Loucy (cell line): ENCODE measurements at regions not wholly inside any gene's neighbourhood (a gene's known extent, or its start where the extent isn't known, plus 50 kb on each side); places are given as distances from the start of the nearest gene placed in this dataset.

ENCODE experiments used
- H2AFZ ChIP-seq: fragments of 200-600 bp; sonication (generic); 2 replicates; pipeline ENCODE4 v1.6.0; 2016; ENCODE audit warnings: antibody characterized with exemption, mild to moderate bottlenecking, low read length, moderate library complexity
- H3F3A ChIP-seq: fragments of 200-600 bp; 2 replicates; pipeline ENCODE4 v1.6.0; 2016; ENCODE audit warnings: antibody characterized with exemption, low read depth, mild to moderate bottlenecking
- H3K27me3 ChIP-seq: fragments of 200-600 bp; sonication (generic); 2 replicates; pipeline ENCODE4 v1.6.1; 2014; ENCODE audit warnings: low read length, mild to moderate bottlenecking; ENCODE audit not compliant: insufficient read depth, poor library complexity, severe bottlenecking
- H3K36me3 ChIP-seq: fragments of 200-600 bp; sonication (generic); 2 replicates; pipeline ENCODE4 v1.6.1; 2016; ENCODE audit warnings: low read length; ENCODE audit not compliant: insufficient read depth
- H3K4me1 ChIP-seq: fragments of 200-600 bp; sonication (generic); 2 replicates; pipeline ENCODE4 v1.5.1; 2014; ENCODE audit warnings: low read length, mild to moderate bottlenecking; ENCODE audit not compliant: insufficient read depth, poor library complexity, severe bottlenecking
- H3K4me2 ChIP-seq: fragments of 200-600 bp; sonication (generic); 2 replicates; pipeline ENCODE4 v1.6.0; 2014; ENCODE audit warnings: antibody characterized with exemption, low read length, low read depth, mild to moderate bottlenecking; ENCODE audit not compliant: poor library complexity, severe bottlenecking
- H3K4me3 ChIP-seq: fragments of 200-600 bp; sonication (generic); 2 replicates; pipeline ENCODE4 v1.5.1; 2014; ENCODE audit warnings: low read length, mild to moderate bottlenecking, mixed read lengths; ENCODE audit not compliant: poor library complexity, severe bottlenecking
- H3K79me2 ChIP-seq: fragments of 200-600 bp; sonication (generic); 2 replicates; pipeline ENCODE4 v1.6.1; 2014; ENCODE audit warnings: low read length; ENCODE audit not compliant: insufficient read depth
- H3K9ac ChIP-seq: fragments of 200-600 bp; sonication (generic); 2 replicates; pipeline ENCODE4 v1.6.0; 2014; ENCODE audit warnings: mild to moderate bottlenecking, low read depth, low read length, moderate library complexity; ENCODE audit not compliant: poor library complexity, severe bottlenecking
- H3K9me2 ChIP-seq: fragments of 200-600 bp; sonication (generic); replicated peaks from 2 replicates; pipeline ENCODE4 v1.6.1; 2016; ENCODE audit warnings: low read depth, low read length, mixed read lengths
- H3K9me3 ChIP-seq: fragments of 200-600 bp; sonication (generic); 2 replicates; pipeline ENCODE4 v1.6.1; 2014; ENCODE audit warnings: mild to moderate bottlenecking, antibody characterized with exemption, low read length, low read depth; ENCODE audit not compliant: insufficient read depth
- H4K20me1 ChIP-seq: fragments of 200-600 bp; sonication (generic); 2 replicates; pipeline ENCODE4 v1.6.0; 2014; ENCODE audit warnings: antibody characterized with exemption, low read length, mild to moderate bottlenecking; ENCODE audit not compliant: insufficient read depth, poor library complexity, severe bottlenecking
- EZH2phosphoT487 ChIP-seq: fragments of 200-600 bp; IDR thresholded peaks from 2 replicates; pipeline ENCODE4 v1.6.1; 2018; ENCODE audit warnings: antibody characterized with exemption, mild to moderate bottlenecking, moderate library complexity, borderline replicate concordance
- TF ChIP-seq, protein P1 (sequence below): fragments of 200-600 bp; sonication (generic); conservative IDR thresholded peaks from 2 replicates; pipeline ENCODE4 v1.5.1; 2014; ENCODE audit warnings: mild to moderate bottlenecking, antibody characterized with exemption, low read length

DNA sequence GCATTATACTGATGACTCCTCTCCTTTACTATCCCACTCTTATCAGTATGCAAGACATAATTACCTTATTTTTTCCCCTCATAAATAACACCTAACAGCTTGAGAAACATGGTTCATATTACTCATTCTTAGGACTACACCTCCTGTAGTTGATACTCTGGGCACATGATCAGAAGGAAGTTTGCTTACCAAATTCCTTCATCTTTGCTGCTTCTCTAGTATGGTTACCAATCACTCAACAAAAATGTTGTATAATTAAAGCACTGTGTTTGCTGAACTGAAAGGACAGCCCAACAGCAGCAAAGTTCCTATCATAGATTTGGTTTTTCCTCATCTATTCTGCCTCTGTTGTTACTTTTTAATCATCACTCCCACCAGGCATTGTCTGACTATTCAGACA lies 586.3 kb downstream of the LRRIQ3 start:
- TF ChIP-seq, protein P1, sequence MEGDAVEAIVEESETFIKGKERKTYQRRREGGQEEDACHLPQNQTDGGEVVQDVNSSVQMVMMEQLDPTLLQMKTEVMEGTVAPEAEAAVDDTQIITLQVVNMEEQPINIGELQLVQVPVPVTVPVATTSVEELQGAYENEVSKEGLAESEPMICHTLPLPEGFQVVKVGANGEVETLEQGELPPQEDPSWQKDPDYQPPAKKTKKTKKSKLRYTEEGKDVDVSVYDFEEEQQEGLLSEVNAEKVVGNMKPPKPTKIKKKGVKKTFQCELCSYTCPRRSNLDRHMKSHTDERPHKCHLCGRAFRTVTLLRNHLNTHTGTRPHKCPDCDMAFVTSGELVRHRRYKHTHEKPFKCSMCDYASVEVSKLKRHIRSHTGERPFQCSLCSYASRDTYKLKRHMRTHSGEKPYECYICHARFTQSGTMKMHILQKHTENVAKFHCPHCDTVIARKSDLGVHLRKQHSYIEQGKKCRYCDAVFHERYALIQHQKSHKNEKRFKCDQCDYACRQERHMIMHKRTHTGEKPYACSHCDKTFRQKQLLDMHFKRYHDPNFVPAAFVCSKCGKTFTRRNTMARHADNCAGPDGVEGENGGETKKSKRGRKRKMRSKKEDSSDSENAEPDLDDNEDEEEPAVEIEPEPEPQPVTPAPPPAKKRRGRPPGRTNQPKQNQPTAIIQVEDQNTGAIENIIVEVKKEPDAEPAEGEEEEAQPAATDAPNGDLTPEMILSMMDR: no peak
- no peak for TF ChIP-seq EZH2phosphoT487
- no peak overlapping the region for H2AFZ ChIP-seq
- H3K4me2 ChIP-seq: no peak overlapping the region
- no peaks in the 10 kb centered on the region for H3K27me3 ChIP-seq
- H3K4me3 ChIP-seq: no peak overlapping the region
- H3K9ac ChIP-seq: no peak overlapping the region
- no peaks in the 10 kb centered on the region for H3K9me2 ChIP-seq
- no peaks in the 10 kb centered on the region for H4K20me1 ChIP-seq
- H3K4me1 ChIP-seq: no peaks in the 10 kb centered on the region
- H3K9me3 ChIP-seq: no peaks in the 10 kb centered on the region
- no peaks in the 10 kb centered on the region for H3F3A ChIP-seq
- no peaks in the 10 kb centered on the region for H3K79me2 ChIP-seq
- no peaks in the 10 kb centered on the region for H3K36me3 ChIP-seq

DNA sequence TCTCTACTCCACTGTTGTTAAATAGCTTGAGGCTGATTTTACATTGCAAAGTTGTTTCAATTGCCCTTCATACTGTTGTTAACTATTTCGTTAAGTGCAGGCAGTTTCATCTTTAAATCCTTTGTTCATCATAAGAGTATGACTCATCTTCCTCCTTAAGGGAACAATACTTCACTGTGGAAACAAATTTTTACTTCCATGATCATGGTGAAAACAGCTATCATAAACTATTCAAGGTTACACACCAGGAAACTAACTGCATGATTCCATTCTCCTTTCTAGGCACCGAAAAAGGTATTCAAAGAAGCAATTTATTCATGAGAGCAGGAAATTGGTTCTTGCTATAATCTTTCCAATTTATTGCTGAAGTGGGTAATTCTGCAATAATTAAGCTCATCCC lies 593.2 kb downstream of the LRRIQ3 start:
- Histone ChIP-seq H3K36me3 (no peaks in the 10 kb centered on the region), H3K4me2 (no peak overlapping the region), H4K20me1 (no peaks in the 10 kb centered on the region), H3K4me3 (no peak overlapping the region), H3K79me2 (no peaks in the 10 kb centered on the region), H3F3A (no peaks in the 10 kb centered on the region), H3K9ac (no peak overlapping the region), H2AFZ (no peak overlapping the region), H3K27me3 (no peaks in the 10 kb centered on the region), H3K4me1 (no peaks in the 10 kb centered on the region), H3K9me3 (no peaks in the 10 kb centered on the region), H3K9me2 (no peaks in the 10 kb centered on the region)
- TF ChIP-seq EZH2phosphoT487: no peak
- TF ChIP-seq, protein P1: no peak

DNA sequence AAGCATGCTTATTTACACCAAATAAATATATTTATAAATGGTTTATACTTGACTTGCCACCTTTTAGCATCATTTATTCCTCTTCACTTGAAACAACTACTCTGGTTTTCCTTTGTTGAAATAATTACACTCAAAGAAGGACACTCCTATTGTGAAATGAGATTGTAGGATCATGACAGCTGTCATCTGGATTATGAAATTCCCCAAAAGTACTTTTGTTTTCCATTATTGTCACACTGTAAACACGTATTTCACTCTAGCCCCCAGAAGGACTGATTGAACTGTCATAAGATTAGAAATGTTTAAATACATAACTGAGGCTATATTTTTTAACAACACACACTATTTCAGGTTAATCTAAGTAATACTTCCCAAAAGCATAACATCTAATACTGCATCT lies 593.8 kb downstream of the LRRIQ3 start:
- Histone ChIP-seq H3K27me3 (no peaks in the 10 kb centered on the region), H3K79me2 (no peaks in the 10 kb centered on the region), H3K9me2 (no peaks in the 10 kb centered on the region), H3K4me2 (no peak overlapping the region), H3K4me3 (no peak overlapping the region), H3F3A (no peaks in the 10 kb centered on the region), H2AFZ (no peak overlapping the region), H3K36me3 (no peaks in the 10 kb centered on the region), H3K9me3 (no peaks in the 10 kb centered on the region), H3K4me1 (no peaks in the 10 kb centered on the region), H3K9ac (no peak overlapping the region), H4K20me1 (no peaks in the 10 kb centered on the region)
- no peak for TF ChIP-seq EZH2phosphoT487
- TF ChIP-seq, protein P1: no peak
